Activated CD8-positive, alpha-beta memory T cell treated with anti-CD3 and anti-CD28 coated beads for 48 hours (primary cell): ENCODE measurements at regions not wholly inside any gene's neighbourhood (a gene's known extent, or its start where the extent isn't known, plus 50 kb on each side); places are given as distances from the start of the nearest gene placed in this dataset.

Source experiments
- DNase-seq, 3 experiments: peaks; one replicate each; pipeline ENCODE4 v3.0.0-alpha.2; 2020; ENCODE audit warnings: low read depth in 2 of 3, low spot score in 2 of 3

GRCh38 chr7:50166997-50167965 is 74.2 kb upstream of the ZPBP start:
- peak in 1 of 3 experiments; percentile 15 for DNase-seq

- DNase-seq: no peak
These were observed 71.6 kb upstream of the ZPBP start for GRCh38 chr7:50164559-50165170.

GRCh38 chr7:50160206-50160605 is 67.2 kb upstream of the ZPBP start:
- no peak for DNase-seq

- DNase-seq: no peak
These were observed 66.1 kb upstream of the ZPBP start for GRCh38 chr7:50159154-50159553.

- DNase-seq: no peak
These were observed 63.7 kb upstream of the ZPBP start for GRCh38 chr7:50156706-50157105.

GRCh38 chr7:50156163-50156562 is 63.1 kb upstream of the ZPBP start:
- DNase-seq: no peak

GRCh38 chr7:50155755-50156154 is 62.7 kb upstream of the ZPBP start:
- DNase-seq: no peak

GRCh38 chr7:50153995-50154394 is 60.9 kb upstream of the ZPBP start:
- DNase-seq: no peak

- no peak for DNase-seq
These were observed 60.1 kb upstream of the ZPBP start for GRCh38 chr7:50153148-50153547.

- no peak for DNase-seq
These were observed 59.4 kb upstream of the ZPBP start for GRCh38 chr7:50152486-50152885.

GRCh38 chr7:50151661-50152060 is 58.6 kb upstream of the ZPBP start:
- DNase-seq: no peak

- no peak for DNase-seq
These were observed 58.0 kb upstream of the ZPBP start for GRCh38 chr7:50151001-50151400.

GRCh38 chr7:50149369-50149768 is 56.3 kb upstream of the ZPBP start:
- no peak for DNase-seq

GRCh38 chr7:50147951-50148808 is 55.1 kb upstream of the ZPBP start:
- no peak for DNase-seq

GRCh38 chr7:50146692-50147091 is 53.6 kb upstream of the ZPBP start:
- DNase-seq: no peak

- no peak for DNase-seq
These were observed 52.8 kb upstream of the ZPBP start for GRCh38 chr7:50145801-50146338.

GRCh38 chr7:50145226-50145625 is 52.2 kb upstream of the ZPBP start:
- DNase-seq: no peak
